ENCODE measurements at regions not wholly inside any gene's neighbourhood (a gene's known extent, or its start where the extent isn't known, plus 50 kb on each side); places are given as distances from the start of the nearest gene placed in this dataset.
A peak's percentile ranks its signal among the peaks of the same experiment; 100 is the strongest.

- H3K36me3 ChIP-seq, result no peaks in the 10 kb centered on the region
- intact Hi-C loops (cut with DNase I), result no loop called here
- no peak overlapping the region for H3K27ac ChIP-seq
- no peak for DNase-seq
- H3K9me3 ChIP-seq, result no peaks in the 10 kb centered on the region
- TF ChIP-seq, protein P1, sequence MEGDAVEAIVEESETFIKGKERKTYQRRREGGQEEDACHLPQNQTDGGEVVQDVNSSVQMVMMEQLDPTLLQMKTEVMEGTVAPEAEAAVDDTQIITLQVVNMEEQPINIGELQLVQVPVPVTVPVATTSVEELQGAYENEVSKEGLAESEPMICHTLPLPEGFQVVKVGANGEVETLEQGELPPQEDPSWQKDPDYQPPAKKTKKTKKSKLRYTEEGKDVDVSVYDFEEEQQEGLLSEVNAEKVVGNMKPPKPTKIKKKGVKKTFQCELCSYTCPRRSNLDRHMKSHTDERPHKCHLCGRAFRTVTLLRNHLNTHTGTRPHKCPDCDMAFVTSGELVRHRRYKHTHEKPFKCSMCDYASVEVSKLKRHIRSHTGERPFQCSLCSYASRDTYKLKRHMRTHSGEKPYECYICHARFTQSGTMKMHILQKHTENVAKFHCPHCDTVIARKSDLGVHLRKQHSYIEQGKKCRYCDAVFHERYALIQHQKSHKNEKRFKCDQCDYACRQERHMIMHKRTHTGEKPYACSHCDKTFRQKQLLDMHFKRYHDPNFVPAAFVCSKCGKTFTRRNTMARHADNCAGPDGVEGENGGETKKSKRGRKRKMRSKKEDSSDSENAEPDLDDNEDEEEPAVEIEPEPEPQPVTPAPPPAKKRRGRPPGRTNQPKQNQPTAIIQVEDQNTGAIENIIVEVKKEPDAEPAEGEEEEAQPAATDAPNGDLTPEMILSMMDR (IDR thresholded peaks at IDR 0.05), result no peak
- no peaks in the 10 kb centered on the region for H3K27me3 ChIP-seq (ENCODE audit: low read depth)
- peaks cover 23% of the 10 kb centered on the region for H3K4me1 ChIP-seq
- ATAC-seq, result no peak
- H3K4me3 ChIP-seq, result no peak overlapping the region
These were observed 95.9 kb upstream of the SPRY4 start for GRCh38 chr5:142420561-142421227.

DNA sequence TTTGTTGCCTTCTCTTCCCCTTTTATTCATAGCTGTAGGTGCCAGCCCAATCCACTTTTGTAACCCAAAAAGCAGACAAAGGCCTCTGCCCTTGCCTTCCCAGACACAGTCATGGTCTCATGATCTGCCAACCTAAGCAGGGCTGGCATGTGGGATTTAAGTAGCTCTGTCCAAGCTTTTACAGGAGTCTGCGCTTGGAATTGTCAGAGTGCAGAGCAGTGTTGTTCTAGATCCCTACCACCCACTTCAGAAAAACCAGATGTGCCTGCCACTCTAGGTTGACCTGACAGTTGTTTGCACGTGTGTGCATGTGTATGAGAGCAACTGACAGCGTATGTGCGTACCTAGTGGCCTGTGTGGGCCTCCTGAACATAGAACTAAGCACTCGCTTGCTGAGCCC lies 87.8 kb upstream of the SPRY4 start:
- intact Hi-C loops (cut with DNase I), result no loop called here
- Histone ChIP-seq H3K27me3 (ENCODE audit: low read depth) (no peaks in the 10 kb centered on the region), H3K27ac (no peak overlapping the region), H3K36me3 (no peaks in the 10 kb centered on the region), H3K9me3 (no peaks in the 10 kb centered on the region), H3K4me3 (no peak overlapping the region), H3K4me1 (no peaks in the 10 kb centered on the region)
- ATAC-seq, result no peak
- no peak for DNase-seq
- TF ChIP-seq, protein P1 (IDR thresholded peaks at IDR 0.05), result no peak

DNA sequence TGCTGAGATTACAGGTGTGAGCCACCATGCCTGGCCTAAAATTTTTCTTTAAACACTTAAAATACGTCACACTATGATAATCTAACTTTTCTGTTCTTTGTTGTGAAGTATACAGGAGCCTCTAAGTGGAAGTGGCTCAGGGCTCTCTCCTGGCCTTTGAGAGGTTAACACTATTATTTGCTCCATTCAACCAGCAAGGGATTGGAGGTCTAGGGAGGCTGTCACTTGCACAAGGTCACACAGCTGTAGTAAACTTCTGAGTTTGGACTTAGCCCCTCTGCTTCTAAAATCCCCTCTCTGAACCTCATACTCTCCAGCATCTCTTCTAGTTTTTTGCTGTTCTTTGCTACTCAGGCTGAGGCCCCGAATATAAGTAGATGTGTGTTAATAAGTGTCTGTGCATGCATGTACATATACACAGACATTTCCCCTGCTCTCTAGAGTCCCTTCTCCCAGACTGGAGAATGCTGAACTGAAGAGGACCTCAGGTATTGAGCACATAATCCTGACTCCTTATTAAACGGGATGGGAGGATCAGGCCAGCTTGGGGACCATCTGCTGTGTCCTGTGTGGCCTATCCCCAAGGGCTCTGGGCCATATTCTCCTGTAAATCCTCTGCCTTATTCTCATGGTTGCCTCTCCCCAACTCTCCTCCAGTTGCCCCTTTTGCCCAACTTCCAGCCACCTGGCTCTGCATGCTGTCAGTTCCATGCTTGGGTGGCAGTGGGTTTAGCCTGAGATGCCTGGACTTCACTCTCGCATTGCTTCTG lies 87.0 kb upstream of the SPRY4 start:
- intact Hi-C loops (cut with DNase I), result no loop called here
- no peak for ATAC-seq
- Histone ChIP-seq H3K9me3 (no peaks in the 10 kb centered on the region), H3K4me1 (no peaks in the 10 kb centered on the region), H3K36me3 (no peaks in the 10 kb centered on the region), H3K27me3 (ENCODE audit: low read depth) (no peaks in the 10 kb centered on the region), H3K27ac (no peak overlapping the region), H3K4me3 (no peak overlapping the region)
- TF ChIP-seq, protein P1 (IDR thresholded peaks at IDR 0.05), result no peak
- DNase-seq, result no peak

GRCh38 chr5:142411103-142411502 lies 86.3 kb upstream of the SPRY4 start:
- ATAC-seq, result no peak
- intact Hi-C loops (cut with DNase I), result no loop called here

GRCh38 chr5:142408981-142409481 lies 84.2 kb upstream of the SPRY4 start:
- Histone ChIP-seq H3K27ac (no peak overlapping the region), H3K9me3 (no peaks in the 10 kb centered on the region), H3K27me3 (ENCODE audit: low read depth) (no peaks in the 10 kb centered on the region), H3K4me3 (no peak overlapping the region), H3K4me1 (no peaks in the 10 kb centered on the region), H3K36me3 (no peaks in the 10 kb centered on the region)
- ATAC-seq (peak; percentile 16 to 59), DNase-seq (no peak)
- TF ChIP-seq, protein P1 (IDR thresholded peaks at IDR 0.05), result no peak
- intact Hi-C loops (cut with DNase I), result no loop called here

More at GRCh38 chr5:142411103-142411502, 86.3 kb upstream of the SPRY4 start:
- Histone ChIP-seq H3K4me1 (no peaks in the 10 kb centered on the region), H3K4me3 (no peak overlapping the region), H3K9me3 (no peaks in the 10 kb centered on the region), H3K27me3 (ENCODE audit: low read depth) (no peaks in the 10 kb centered on the region), H3K36me3 (no peaks in the 10 kb centered on the region), H3K27ac (no peak overlapping the region)
- TF ChIP-seq, protein P1 (IDR thresholded peaks at IDR 0.05), result no peak
- no peak for DNase-seq
